CD4-positive, alpha-beta T cell treated with Interleukin-17A for 1 hour (primary cell): ENCODE measurements at regions not wholly inside any gene's neighbourhood (a gene's known extent, or its start where the extent isn't known, plus 50 kb on each side); places are given as distances from the start of the nearest gene placed in this dataset.

Experiments
- DNase-seq: peaks from one replicate; pipeline ENCODE4 v3.0.0-alpha.2; 2020

GRCh38 chr4:114184901-114185300 is 205.5 kb upstream of the ARSJ start:
- no peak for DNase-seq

- no peak for DNase-seq
These were observed 208.1 kb upstream of the ARSJ start for GRCh38 chr4:114187592-114187991.

GRCh38 chr4:114191496-114191895 is 212.0 kb upstream of the ARSJ start:
- DNase-seq, result no peak

- DNase-seq, result no peak
These were observed 213.4 kb upstream of the ARSJ start for GRCh38 chr4:114192854-114193253.

- DNase-seq, result no peak
These were observed 214.4 kb upstream of the ARSJ start for GRCh38 chr4:114193624-114194399.

GRCh38 chr4:114196606-114197005 is 217.2 kb upstream of the ARSJ start:
- DNase-seq, result no peak

- DNase-seq, result no peak
These were observed 220.6 kb upstream of the ARSJ start for GRCh38 chr4:114200026-114200425.

GRCh38 chr4:114205261-114205660 is 225.8 kb upstream of the ARSJ start:
- no peak for DNase-seq

- no peak for DNase-seq
These were observed 229.2 kb upstream of the ARSJ start for GRCh38 chr4:114208574-114209151.

- DNase-seq, result no peak
These were observed 230.1 kb upstream of the ARSJ start for GRCh38 chr4:114209584-114209983.

GRCh38 chr4:114211556-114211955 is 232.1 kb upstream of the ARSJ start:
- DNase-seq, result no peak

- DNase-seq, result no peak
These were observed 237.8 kb upstream of the ARSJ start for GRCh38 chr4:114217150-114217817.

- no peak for DNase-seq
These were observed 244.1 kb upstream of the ARSJ start for GRCh38 chr4:114223580-114223979.

GRCh38 chr4:114225436-114225835 is 246.0 kb upstream of the ARSJ start:
- DNase-seq, result no peak

GRCh38 chr4:114226179-114226578 is 246.7 kb upstream of the ARSJ start:
- no peak for DNase-seq

GRCh38 chr4:114226968-114227760 is 247.7 kb upstream of the ARSJ start:
- no peak for DNase-seq

- DNase-seq, result no peak
These were observed 250.3 kb upstream of the ARSJ start for GRCh38 chr4:114229706-114230105.

- DNase-seq, result no peak
These were observed 256.8 kb upstream of the ARSJ start for GRCh38 chr4:114236171-114236769.

GRCh38 chr4:114237997-114238396 is 258.6 kb upstream of the ARSJ start:
- DNase-seq, result no peak

GRCh38 chr4:114249561-114249960 is 270.1 kb upstream of the ARSJ start:
- no peak for DNase-seq

GRCh38 chr4:114249976-114250375 is 270.5 kb upstream of the ARSJ start:
- DNase-seq, result no peak

GRCh38 chr4:114250439-114250891 is 271.0 kb upstream of the ARSJ start:
- no peak for DNase-seq

- no peak for DNase-seq
These were observed 271.6 kb upstream of the ARSJ start for GRCh38 chr4:114251020-114251419.
